GM21381 (cell line): ENCODE measurements at regions not wholly inside any gene's neighbourhood (a gene's known extent, or its start where the extent isn't known, plus 50 kb on each side); places are given as distances from the start of the nearest gene placed in this dataset.

Source experiments
- ATAC-seq: cut with Tn5 transposase; IDR thresholded peaks from one replicate; pipeline ENCODE4 v1.9.1; 2021; ENCODE audit warnings: mild to moderate bottlenecking, moderate library complexity; ENCODE audit not compliant: unreplicated experiment

- ATAC-seq: no peak
Measured at GRCh38 chr12:19941096-19941495, 427.2 kb upstream of the PDE3A start.

- ATAC-seq: no peak
Measured at GRCh38 chr12:19945559-19946435, 422.5 kb upstream of the PDE3A start.

GRCh38 chr12:19946550-19946949 is 421.8 kb upstream of the PDE3A start:
- no peak for ATAC-seq

GRCh38 chr12:19947344-19947743 is 421.0 kb upstream of the PDE3A start:
- ATAC-seq: no peak

- no peak for ATAC-seq
Measured at GRCh38 chr12:19951664-19952063, 416.7 kb upstream of the PDE3A start.

GRCh38 chr12:19953734-19954133 is 414.6 kb upstream of the PDE3A start:
- ATAC-seq: no peak

GRCh38 chr12:19954163-19954562 is 414.2 kb upstream of the PDE3A start:
- ATAC-seq: no peak

- ATAC-seq: no peak
Measured at GRCh38 chr12:19957308-19958125, 410.8 kb upstream of the PDE3A start.

- ATAC-seq: no peak
Measured at GRCh38 chr12:19958389-19958788, 409.9 kb upstream of the PDE3A start.

- ATAC-seq: no peak
Measured at GRCh38 chr12:19959353-19959752, 409.0 kb upstream of the PDE3A start.

- no peak for ATAC-seq
Measured at GRCh38 chr12:19960527-19960926, 407.8 kb upstream of the PDE3A start.

GRCh38 chr12:19962192-19962591 is 406.1 kb upstream of the PDE3A start:
- no peak for ATAC-seq

GRCh38 chr12:19963972-19964371 is 404.4 kb upstream of the PDE3A start:
- no peak for ATAC-seq

- no peak for ATAC-seq
Measured at GRCh38 chr12:19964549-19964948, 403.8 kb upstream of the PDE3A start.

- ATAC-seq: no peak
Measured at GRCh38 chr12:19965196-19966038, 402.9 kb upstream of the PDE3A start.

GRCh38 chr12:19967001-19967400 is 401.3 kb upstream of the PDE3A start:
- no peak for ATAC-seq

GRCh38 chr12:19967431-19967830 is 400.9 kb upstream of the PDE3A start:
- ATAC-seq: no peak

GRCh38 chr12:19970116-19970515 is 398.2 kb upstream of the PDE3A start:
- ATAC-seq: no peak

- ATAC-seq: no peak
Measured at GRCh38 chr12:19970821-19971220, 397.5 kb upstream of the PDE3A start.

- ATAC-seq: no peak
Measured at GRCh38 chr12:19971361-19972280, 396.7 kb upstream of the PDE3A start.
